T-helper 1 cell treated with Interleukin-12 subunit alpha and Interleukin-12 subunit beta and Interleukin-4 antibody, amounts not matched to agents 30 ng/mL and 1 ng/mL, for 36 hours (primary cell): ENCODE measurements at regions not wholly inside any gene's neighbourhood (a gene's known extent, or its start where the extent isn't known, plus 50 kb on each side); places are given as distances from the start of the nearest gene placed in this dataset.

ENCODE experiments used
- intact Hi-C: fragments of 100-400 bp; cut with micrococcal nuclease; formaldehyde crosslinking; loops from one replicate; pipeline ENCODE4 v1.15.1; 2024

DNA sequence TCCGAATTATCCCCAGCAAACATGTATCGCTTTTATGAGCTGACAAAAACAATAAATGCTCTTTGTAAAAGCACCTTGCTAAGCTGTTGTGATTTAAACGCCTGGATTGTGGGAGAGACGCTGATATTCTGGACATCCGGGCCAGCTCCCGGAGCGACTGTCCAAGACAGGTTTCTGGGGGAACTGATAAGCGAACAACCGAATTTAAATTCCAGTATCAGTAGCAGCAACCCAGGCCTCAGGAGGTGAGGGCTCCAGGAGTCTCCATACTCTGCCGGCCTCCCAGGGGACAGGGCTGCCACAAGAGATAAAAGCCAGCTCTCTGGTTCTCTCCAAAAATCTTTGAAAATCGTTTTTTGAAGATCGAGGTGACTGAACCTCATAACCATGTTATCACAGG lies 50.3 kb upstream of the VSTM2B start:
- intact Hi-C loops, result no loop called here
